EH (cell line): ENCODE measurements at regions not wholly inside any gene's neighbourhood (a gene's known extent, or its start where the extent isn't known, plus 50 kb on each side); places are given as distances from the start of the nearest gene placed in this dataset.

Source experiments
- DNase-seq: peaks from one replicate; pipeline ENCODE4 v3.0.0-alpha.2; 2015; ENCODE audit warnings: low read depth

DNA sequence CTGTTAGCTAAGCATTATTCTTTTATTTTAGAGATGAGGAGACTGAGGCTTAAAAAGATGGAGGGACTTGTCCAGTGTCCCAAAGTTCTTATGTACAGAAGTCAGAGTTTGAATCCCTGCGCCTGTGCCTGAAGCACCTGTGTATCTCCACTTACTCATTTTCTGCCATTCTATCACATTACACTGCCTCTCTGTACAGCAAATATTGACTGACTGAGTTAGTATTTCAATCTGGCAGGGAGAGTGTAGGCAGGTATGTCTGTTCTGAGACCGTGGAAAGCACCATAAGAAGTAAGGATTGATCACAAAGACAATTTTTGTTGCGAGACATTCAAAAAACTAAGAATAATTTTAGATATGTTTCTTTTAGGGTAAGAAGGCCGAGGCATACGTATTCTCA, 162.7 kb downstream of the KITLG start:
- DNase-seq = no peak

DNA sequence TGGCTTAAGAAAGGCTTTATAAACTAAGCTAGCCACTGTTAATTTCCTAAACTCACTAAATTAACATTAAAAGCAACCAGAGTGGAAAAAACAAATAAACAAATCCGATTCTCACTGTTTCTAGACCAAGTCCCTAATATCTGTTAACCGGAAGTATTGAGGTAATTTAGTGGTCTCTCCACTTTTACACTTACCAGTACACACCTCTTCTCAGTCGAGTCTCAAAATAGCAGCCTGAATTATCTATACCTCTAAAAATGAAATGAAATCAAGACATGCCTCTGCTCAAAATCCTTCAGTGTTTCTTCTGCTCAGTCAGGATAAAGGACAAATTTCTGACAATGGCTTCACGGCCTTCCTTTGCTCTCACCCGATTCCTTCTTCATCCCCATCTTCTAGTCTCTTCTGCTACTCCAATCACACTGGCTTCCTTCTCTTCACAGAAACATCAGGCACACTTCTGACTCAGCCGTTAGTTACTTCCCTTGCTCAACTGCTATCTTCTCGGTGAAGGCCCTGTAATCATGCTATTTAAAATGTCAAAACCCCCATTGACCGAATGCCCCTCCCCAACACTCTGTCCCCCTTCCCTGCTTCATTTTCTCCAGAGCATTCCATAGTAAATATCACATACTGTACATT, 161.3 kb downstream of the KITLG start:
- DNase-seq = peak; percentile 83

DNA sequence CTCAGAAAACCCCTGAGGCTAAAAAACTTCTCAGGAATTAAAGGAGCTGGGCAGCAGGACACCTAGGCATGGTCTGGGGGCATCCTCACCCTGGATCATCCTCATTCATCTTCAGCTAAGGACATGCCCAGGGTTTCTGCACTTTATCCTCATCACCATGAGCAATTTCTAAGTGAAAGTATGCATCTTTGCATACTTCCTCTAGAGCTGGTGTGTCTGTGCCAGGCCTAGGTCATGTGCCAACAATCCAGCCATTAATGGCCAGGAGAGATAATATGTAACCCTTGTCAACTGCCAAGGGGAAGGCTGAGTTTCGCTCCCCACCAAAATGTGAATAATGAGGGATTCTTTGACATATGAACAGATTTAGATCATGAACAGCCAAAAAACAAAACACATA, 160.5 kb downstream of the KITLG start:
- peak; percentile 79 for DNase-seq

DNA sequence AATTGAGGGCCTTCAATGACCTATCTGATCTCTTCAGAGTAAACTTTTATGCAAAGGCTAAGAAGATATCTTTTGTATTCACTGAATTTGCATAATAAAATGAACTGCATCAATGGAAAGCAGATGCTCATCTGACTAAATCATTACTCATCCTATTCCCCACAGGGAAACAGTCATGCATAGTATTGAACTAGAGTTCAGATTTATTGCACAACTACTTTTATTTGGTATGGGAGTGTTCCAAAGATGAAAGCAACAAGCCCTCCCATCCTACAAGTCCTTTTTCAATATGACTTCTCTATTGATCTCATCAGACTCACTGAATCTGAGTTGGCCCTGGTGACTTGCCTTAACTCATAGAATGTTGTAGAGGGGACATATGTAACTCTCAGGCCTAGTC, 159.8 kb downstream of the KITLG start:
- DNase-seq = peak; percentile 93

DNA sequence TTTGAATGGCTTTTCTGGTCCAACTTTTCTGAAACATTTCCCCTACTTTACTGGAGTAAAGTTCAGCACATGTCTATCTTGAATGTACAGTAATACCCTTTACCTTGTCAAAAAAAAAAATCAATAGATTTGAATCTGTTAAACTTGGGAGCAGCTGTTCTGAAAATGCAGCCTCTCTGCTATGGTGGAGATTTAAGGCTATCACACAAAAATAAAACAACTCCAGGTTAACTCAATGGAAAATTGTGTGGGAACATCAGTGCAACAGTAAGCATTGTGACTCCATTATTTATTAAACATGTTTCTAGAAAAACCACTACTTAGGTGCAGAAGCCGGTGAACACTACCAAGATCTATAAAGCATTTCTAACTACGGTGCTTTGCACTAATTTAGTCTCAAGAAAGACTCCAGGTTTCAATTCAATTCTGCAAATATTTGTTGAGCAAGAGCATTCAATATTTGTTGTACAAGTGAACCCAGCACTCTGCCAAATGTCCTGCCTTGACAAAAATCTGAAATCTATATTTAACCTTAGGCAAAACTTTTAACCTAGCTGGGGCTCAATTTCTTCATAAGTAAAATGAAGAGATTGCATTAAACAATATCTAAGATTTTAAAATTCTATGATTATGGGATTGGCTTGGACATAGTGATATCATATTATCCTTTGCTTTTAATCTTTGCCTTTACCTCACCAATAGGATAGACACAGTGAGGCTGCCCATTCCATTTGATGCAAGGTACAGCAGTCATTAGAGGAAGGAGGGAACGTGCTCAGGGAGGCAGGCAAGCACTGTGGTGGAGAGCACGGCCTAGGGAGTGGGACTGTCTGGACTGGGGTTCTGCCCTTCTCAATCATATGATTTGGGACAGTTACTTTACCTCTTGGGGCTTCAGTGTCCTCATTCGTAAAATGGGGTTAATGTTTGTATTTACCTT, 155.2 kb downstream of the KITLG start:
- DNase-seq = no peak

DNA sequence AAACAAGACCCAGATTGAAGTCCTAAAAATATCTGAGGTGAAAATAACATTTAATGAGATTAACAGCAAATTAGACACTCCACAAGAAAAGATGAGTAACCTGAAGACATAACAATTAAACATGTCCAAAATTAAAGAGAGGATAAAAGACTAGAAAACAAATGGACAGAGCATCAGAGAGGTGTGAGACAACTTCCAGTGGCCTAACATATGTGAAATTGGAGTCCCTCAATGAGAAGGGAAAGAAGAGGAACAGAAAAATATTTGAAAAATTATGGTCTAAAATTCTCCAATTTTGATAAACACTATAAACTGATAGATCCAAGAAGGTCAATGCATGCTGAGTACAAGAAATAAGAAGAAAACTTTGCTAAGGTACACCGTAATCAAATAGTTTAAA, 151.9 kb downstream of the KITLG start:
- DNase-seq = no peak

DNA sequence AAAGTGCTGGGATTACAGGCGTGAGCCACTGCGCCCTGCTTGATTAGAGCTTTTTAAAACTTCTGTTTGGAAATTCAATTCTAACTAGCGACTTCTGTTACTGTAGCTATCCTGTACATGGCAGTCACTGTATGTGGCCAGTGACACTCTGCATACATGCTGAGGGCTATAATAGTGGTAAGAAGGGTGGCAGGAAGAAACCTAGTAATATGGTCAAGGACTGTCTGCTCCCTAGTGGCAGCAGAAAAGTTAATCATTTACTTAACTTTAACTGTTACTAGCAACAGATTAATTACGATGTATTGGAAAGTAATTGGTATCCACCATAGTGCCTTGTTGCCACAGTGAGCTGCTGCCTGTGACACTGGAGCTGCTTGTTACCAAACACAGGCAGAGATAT, 149.0 kb downstream of the KITLG start:
- no peak for DNase-seq

DNA sequence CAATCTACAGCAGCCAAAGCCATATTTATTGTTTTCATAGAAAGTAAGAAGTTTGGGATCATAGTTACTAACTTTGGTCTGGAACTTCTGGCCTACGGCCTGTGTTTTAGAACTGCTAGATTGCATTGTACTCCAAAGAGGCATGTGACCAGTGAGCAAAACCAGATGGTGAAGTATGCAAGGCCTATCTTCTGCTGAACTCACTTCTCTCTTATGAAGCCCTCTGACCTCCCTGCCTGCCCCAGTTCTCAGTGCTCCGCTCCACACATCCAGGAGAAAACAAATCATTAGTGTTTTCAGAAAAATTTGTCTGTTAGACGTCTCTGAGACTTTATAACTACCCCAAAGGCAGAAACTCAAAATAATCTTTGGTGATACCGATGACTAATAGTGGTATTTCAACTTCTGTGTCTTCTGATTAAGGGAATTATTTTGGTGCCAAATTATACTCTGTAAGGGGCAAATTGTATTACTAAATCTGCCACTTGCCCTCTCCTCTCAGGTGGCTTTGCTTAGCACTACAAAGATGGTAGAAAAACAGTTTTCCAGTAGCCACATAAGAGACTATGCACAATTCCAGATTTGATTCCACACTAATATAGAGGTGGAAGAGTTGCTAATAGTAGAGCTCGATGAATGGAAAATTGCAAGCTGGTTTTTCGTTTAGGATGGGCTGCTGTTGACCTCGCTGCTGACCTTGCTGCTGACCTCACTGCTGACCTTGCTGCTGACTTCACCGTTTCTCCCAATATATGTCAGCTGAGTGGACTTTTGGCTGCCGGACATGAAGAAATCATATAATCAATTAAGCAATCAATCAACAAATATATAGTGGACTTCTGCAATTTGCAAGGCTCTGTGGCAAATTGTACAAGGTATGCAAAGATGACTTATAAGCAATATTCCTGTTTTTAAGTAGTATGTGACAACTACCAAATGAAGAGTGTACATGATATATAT, 147.5 kb downstream of the KITLG start:
- peak; percentile 85 for DNase-seq

DNA sequence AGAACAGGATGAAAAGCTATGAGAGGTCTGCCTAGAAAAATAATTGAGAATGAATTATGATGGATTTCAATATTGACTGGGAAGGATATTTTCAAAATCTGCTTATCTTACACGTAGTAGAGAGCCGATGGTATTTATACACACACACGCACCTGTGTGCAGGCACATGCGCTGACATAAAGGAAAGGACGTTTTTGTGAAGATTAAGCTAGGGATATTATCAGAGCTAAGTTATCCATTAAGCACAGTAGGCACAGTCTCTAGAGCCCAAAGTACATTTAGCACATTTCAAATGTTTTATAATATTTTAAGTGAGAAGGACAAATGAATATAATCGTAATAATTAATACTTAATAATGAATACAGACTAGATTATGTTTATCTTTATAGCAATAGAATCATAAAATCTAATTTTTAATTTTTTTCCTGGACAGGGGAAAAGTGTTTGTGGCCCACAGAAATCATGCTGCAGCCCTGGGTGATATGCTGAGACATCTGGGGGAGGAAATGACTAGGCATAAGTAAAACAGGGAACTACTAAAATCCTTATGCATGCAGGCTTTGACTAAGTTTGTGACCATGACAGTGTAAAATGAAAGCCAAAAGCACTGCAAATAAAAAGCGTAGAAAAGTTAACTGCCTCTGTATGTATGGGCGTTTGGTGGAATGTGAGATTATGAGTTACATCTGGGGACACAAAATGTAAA, 146.1 kb downstream of the KITLG start:
- DNase-seq = peak; percentile 73

DNA sequence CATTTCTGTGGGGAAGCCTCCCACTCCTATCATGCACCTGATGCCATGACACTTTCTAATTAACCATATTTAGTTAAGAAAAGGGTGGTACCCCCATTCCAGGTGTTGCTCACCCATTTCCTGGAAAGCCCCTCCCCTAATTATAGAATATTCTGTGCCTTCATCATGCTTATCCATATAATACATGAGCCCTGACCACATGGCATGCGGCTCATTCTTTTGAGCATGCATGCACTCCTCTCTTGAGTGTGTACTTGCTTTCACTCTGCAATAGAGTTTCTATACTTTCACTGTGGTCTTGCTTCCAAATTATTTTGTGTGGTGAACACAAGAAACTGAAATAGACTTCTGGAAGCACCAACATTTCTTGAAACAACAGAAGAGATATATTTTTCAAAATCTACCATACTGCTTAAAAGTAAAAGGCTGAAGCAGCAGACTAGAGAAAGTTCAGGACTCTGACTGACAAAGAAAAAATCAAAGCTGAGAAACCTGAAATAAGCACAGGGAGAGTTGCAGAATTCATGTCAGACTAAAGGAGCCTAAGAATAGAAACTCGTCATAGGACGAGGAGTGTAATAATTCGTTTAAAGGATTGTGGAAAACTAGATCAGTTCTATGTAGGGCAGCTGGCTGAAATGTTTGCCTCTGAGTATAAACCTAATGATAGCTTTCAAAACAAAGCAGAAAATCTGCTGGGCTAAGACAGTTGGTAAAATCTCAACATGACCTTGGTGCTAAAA, 144.8 kb downstream of the KITLG start:
- no peak for DNase-seq

DNA sequence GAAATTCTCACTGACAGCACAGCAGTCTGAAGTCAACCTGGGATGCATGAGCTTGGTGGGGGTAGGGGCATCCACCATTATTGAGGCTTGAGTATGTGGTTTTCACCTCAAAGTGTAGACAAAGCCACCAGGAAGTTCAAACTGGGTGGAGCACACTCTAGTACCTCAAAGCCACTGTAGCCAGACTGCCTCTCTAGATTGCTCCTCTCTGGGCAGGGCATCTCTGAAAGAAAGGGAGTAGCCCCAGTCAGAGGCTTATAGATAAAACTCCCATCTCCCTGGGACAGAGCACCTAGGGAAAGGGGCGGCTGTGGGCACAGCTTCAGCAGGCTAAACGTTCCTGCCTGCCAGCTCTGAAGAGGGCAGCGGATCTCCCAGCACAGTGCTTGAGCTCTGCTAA, 143.0 kb downstream of the KITLG start:
- DNase-seq = no peak
